ENCODE measurements at regions not wholly inside any gene's neighbourhood (a gene's known extent, or its start where the extent isn't known, plus 50 kb on each side); places are given as distances from the start of the nearest gene placed in this dataset.

GRCh38 chr22:27679693-27680488, 121.7 kb downstream of the MN1 start:
- Histone ChIP-seq H3K4me3 (ENCODE audit: insufficient read depth, low read depth, low read length) (no peak overlapping the region), H3K36me3 (ENCODE audit: insufficient read depth, low read length) (no peaks in the 10 kb centered on the region), H2AFZ (ENCODE audit: low read depth, low read length) (no peak overlapping the region), H3K79me2 (ENCODE audit: insufficient read depth, low read length) (no peaks in the 10 kb centered on the region), H3K4me2 (ENCODE audit: low read length) (no peak overlapping the region), H4K20me1 (ENCODE audit: insufficient read depth, low read length) (no peaks in the 10 kb centered on the region), H3K9ac (ENCODE audit: low read length) (no peak overlapping the region), H3K4me1 (ENCODE audit: insufficient read depth, low read length) (no peaks in the 10 kb centered on the region), H3K27me3 (ENCODE audit: insufficient read depth, low read length) (peaks cover 7% of the 10 kb centered on the region), H3K9me3 (ENCODE audit: insufficient read depth, low read depth, low read length) (no peaks in the 10 kb centered on the region), H3K27ac (ENCODE audit: low read depth, low read length) (no peak overlapping the region)
- H3K9me3 Mint-ChIP-seq (ENCODE audit: unreplicated experiment) = peaks cover 2% of the 10 kb centered on the region
- peaks cover 2% of the 10 kb centered on the region for H3K36me3 Mint-ChIP-seq (ENCODE audit: low read depth, unreplicated experiment)
- FAIRE-seq (no peak), DNase-seq (ENCODE audit: low read depth) (no peak)
- no peak overlapping the region for H3K27ac Mint-ChIP-seq (ENCODE audit: unreplicated experiment)
- TF ChIP-seq CTCF (IDR thresholded peaks at IDR 0.05; ENCODE audit: insufficient read depth, low read depth, low read length) (no peak), EZH2 (IDR thresholded peaks at IDR 0.05; ENCODE audit: insufficient read depth, low read length) (no peak)
- H3K4me1 Mint-ChIP-seq (ENCODE audit: low read depth, unreplicated experiment) = peaks cover 5% of the 10 kb centered on the region
- no peak overlapping the region for H3K4me3 Mint-ChIP-seq (ENCODE audit: unreplicated experiment)
- peaks cover 8% of the 10 kb centered on the region for H3K27me3 Mint-ChIP-seq (ENCODE audit: low read depth, unreplicated experiment)

GRCh38 chr22:27680636-27681035, 120.9 kb downstream of the MN1 start:
- no peak overlapping the region for H3K27ac Mint-ChIP-seq (ENCODE audit: unreplicated experiment)
- no peak overlapping the region for H3K4me3 Mint-ChIP-seq (ENCODE audit: unreplicated experiment)
- no peak overlapping the region for H2AFZ ChIP-seq (ENCODE audit: low read depth, low read length)
- no peaks in the 10 kb centered on the region for H4K20me1 ChIP-seq (ENCODE audit: insufficient read depth, low read length)
- peaks cover 2% of the 10 kb centered on the region for H3K36me3 Mint-ChIP-seq (ENCODE audit: low read depth, unreplicated experiment)
- no peak overlapping the region for H3K4me2 ChIP-seq (ENCODE audit: low read length)
- no peak for TF ChIP-seq CTCF (IDR thresholded peaks at IDR 0.05; ENCODE audit: insufficient read depth, low read depth, low read length)
- no peak for TF ChIP-seq EZH2 (IDR thresholded peaks at IDR 0.05; ENCODE audit: insufficient read depth, low read length)
- H3K79me2 ChIP-seq (ENCODE audit: insufficient read depth, low read length) = no peaks in the 10 kb centered on the region
- H3K9me3 ChIP-seq (ENCODE audit: insufficient read depth, low read depth, low read length) = no peaks in the 10 kb centered on the region
- peaks cover 7% of the 10 kb centered on the region for H3K27me3 ChIP-seq (ENCODE audit: insufficient read depth, low read length)
- FAIRE-seq (no peak), DNase-seq (ENCODE audit: low read depth) (no peak)
- peaks cover 5% of the 10 kb centered on the region for H3K4me1 Mint-ChIP-seq (ENCODE audit: low read depth, unreplicated experiment)
- H3K27ac ChIP-seq (ENCODE audit: low read depth, low read length) = no peak overlapping the region
- peaks cover 2% of the 10 kb centered on the region for H3K9me3 Mint-ChIP-seq (ENCODE audit: unreplicated experiment)
- H3K27me3 Mint-ChIP-seq (ENCODE audit: low read depth, unreplicated experiment) = peaks cover 9% of the 10 kb centered on the region
- no peak overlapping the region for H3K9ac ChIP-seq (ENCODE audit: low read length)
- H3K36me3 ChIP-seq (ENCODE audit: insufficient read depth, low read length) = no peaks in the 10 kb centered on the region
- H3K4me3 ChIP-seq (ENCODE audit: insufficient read depth, low read depth, low read length) = no peak overlapping the region
- H3K4me1 ChIP-seq (ENCODE audit: insufficient read depth, low read length) = no peaks in the 10 kb centered on the region

GRCh38 chr22:27681037-27681436, 120.5 kb downstream of the MN1 start:
- H3K4me3 ChIP-seq (ENCODE audit: insufficient read depth, low read depth, low read length) = no peak overlapping the region
- no peaks in the 10 kb centered on the region for H3K9me3 ChIP-seq (ENCODE audit: insufficient read depth, low read depth, low read length)
- no peaks in the 10 kb centered on the region for H3K79me2 ChIP-seq (ENCODE audit: insufficient read depth, low read length)
- no peak for DNase-seq (ENCODE audit: low read depth)
- H4K20me1 ChIP-seq (ENCODE audit: insufficient read depth, low read length) = no peaks in the 10 kb centered on the region
- no peak overlapping the region for H2AFZ ChIP-seq (ENCODE audit: low read depth, low read length)
- H3K4me2 ChIP-seq (ENCODE audit: low read length) = no peak overlapping the region
- peaks cover 2% of the 10 kb centered on the region for H3K36me3 Mint-ChIP-seq (ENCODE audit: low read depth, unreplicated experiment)
- H3K27ac ChIP-seq (ENCODE audit: low read depth, low read length) = no peak overlapping the region
- peaks cover 9% of the 10 kb centered on the region for H3K27me3 Mint-ChIP-seq (ENCODE audit: low read depth, unreplicated experiment)
- H3K9ac ChIP-seq (ENCODE audit: low read length) = no peak overlapping the region
- H3K4me1 Mint-ChIP-seq (ENCODE audit: low read depth, unreplicated experiment) = peaks cover 10% of the 10 kb centered on the region
- no peak overlapping the region for H3K4me3 Mint-ChIP-seq (ENCODE audit: unreplicated experiment)
- H3K36me3 ChIP-seq (ENCODE audit: insufficient read depth, low read length) = no peaks in the 10 kb centered on the region
- FAIRE-seq = no peak
- H3K9me3 Mint-ChIP-seq (ENCODE audit: unreplicated experiment) = peaks cover 2% of the 10 kb centered on the region
- H3K4me1 ChIP-seq (ENCODE audit: insufficient read depth, low read length) = peaks cover under 1% of the 10 kb centered on the region
- H3K27me3 ChIP-seq (ENCODE audit: insufficient read depth, low read length) = peaks cover 7% of the 10 kb centered on the region
- H3K27ac Mint-ChIP-seq (ENCODE audit: unreplicated experiment) = no peak overlapping the region
- TF ChIP-seq CTCF (IDR thresholded peaks at IDR 0.05; ENCODE audit: insufficient read depth, low read depth, low read length) (no peak), EZH2 (IDR thresholded peaks at IDR 0.05; ENCODE audit: insufficient read depth, low read length) (no peak)

Data from astrocyte (in vitro differentiated cells and primary cell).